ENCODE measurements at regions not wholly inside any gene's neighbourhood (a gene's known extent, or its start where the extent isn't known, plus 50 kb on each side); places are given as distances from the start of the nearest gene placed in this dataset.

DNA sequence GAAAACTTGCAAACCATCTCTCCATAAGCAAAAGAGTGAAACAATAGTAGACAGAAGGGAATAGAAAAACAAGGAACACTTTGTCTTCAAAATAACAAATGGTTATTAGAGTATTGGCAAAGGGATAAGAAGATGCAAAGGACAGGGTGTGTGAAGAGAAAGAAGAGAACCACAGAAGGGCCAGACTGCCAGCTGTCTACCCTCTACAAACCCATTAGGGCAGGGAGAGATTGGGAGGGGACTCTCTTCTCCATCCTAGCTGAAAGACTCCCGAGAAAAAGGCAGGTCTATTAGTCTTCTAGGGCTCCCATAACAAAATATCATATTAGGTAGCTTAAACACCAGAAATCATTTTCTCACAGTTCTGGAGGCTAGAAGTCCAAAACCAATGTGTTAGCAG is 292.8 kb downstream of the PTBP2 start:
- TF ChIP-seq YY1 (IDR thresholded peaks at IDR 0.05; ENCODE audit: extremely low read depth, insufficient replicate concordance, low read depth, low read length) (no peak), CTCF (IDR thresholded peaks at IDR 0.05 in 2 of 3, conservative IDR thresholded peaks at IDR 0.05 in 1 of 3; ENCODE audit: borderline replicate concordance in 1 of 3, insufficient read depth in 1 of 3, low read depth in 2 of 3, low read length in 2 of 3) (no peak)

Measured in HCT116 (cell line).